ENCODE measurements at regions not wholly inside any gene's neighbourhood (a gene's known extent, or its start where the extent isn't known, plus 50 kb on each side); places are given as distances from the start of the nearest gene placed in this dataset.

DNA sequence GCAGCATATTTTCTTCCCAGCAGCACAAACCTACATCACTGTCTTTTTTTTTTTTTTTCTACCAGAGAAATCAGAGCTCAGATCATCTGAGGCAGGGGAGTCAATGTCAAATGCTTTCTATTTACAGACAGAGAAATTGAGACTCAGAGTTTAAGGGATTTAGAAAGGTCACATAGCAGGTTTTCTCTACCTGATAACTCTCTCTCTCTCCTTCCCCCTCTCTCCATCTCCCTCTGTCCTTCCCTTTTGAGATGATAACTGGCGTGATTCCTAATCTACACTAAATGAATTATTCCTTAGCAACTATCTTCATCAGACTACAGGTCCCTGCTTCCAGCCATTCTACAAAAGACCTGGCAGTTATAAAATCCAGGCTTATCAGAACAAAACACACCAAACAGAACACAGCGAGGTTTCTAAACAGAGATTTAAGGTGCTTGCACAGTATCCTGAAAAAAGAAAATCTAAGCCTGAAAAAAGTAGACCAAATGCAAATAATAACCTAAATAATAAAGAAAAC is 161.6 kb upstream of the PKDCC start:
- DNase-seq (ENCODE audit: low spot score), result no peak
- no peak overlapping the region for H3K27ac ChIP-seq (ENCODE audit: low read depth, low read length, poor library complexity, severe bottlenecking)
- POLR2A ChIA-PET, result interaction anchor here (0.6 kb wide), 1 partner anchor 1150 kb away, joined by 3 read pairs; no protein-coding TSS in a partner anchor
- no TSS peak for BruUV-seq (replicated peaks)
- H3K9me2 ChIP-seq (ENCODE audit: insufficient read depth, low read length), result no peaks in the 10 kb centered on the region
- no peak overlapping the region for H2AFZ ChIP-seq (ENCODE audit: low read length)
- CTCF ChIA-PET (ENCODE audit: unreplicated experiment), result interaction anchor here (0.8 kb wide), 1 partner anchor 10 kb away, joined by 4 read pairs; no protein-coding TSS in a partner anchor
- no peaks in the 10 kb centered on the region for H3K4me1 ChIP-seq (ENCODE audit: insufficient read depth, low read length, poor library complexity, severe bottlenecking)
- TF ChIP-seq CTCF (conservative IDR thresholded peaks at IDR 0.05; ENCODE audit: low read length) (no peak), EZH2phosphoT487 (IDR thresholded peaks at IDR 0.05; ENCODE audit: borderline replicate concordance, low read depth, low read length) (no peak)
- no peaks in the 10 kb centered on the region for H3K36me3 ChIP-seq (ENCODE audit: insufficient read depth, low read length)
- H3K4me3 ChIP-seq (ENCODE audit: low read depth, low read length, poor library complexity, severe bottlenecking), result no peak overlapping the region
- H4K20me1 ChIP-seq (ENCODE audit: insufficient read depth, low read length), result no peaks in the 10 kb centered on the region
- intact Hi-C loops (cut with micrococcal nuclease; ENCODE audit: unreplicated experiment), result no loop called here
- H3K4me2 ChIP-seq (ENCODE audit: low read length), result no peak overlapping the region
- no peaks in the 10 kb centered on the region for H3K79me2 ChIP-seq (ENCODE audit: insufficient read depth, low read depth, low read length)
- no peaks in the 10 kb centered on the region for H3K9me3 ChIP-seq (ENCODE audit: low read length)

GRCh38 chr2:41886757-41887156 is 161.1 kb upstream of the PKDCC start:
- Histone ChIP-seq H3K36me3 (ENCODE audit: insufficient read depth, low read length) (no peaks in the 10 kb centered on the region), H3K4me2 (ENCODE audit: low read length) (no peak overlapping the region), H2AFZ (ENCODE audit: low read length) (no peak overlapping the region), H4K20me1 (ENCODE audit: insufficient read depth, low read length) (no peaks in the 10 kb centered on the region), H3K4me3 (ENCODE audit: low read depth, low read length, poor library complexity, severe bottlenecking) (no peak overlapping the region), H3K27ac (ENCODE audit: low read depth, low read length, poor library complexity, severe bottlenecking) (no peak overlapping the region), H3K9me2 (ENCODE audit: insufficient read depth, low read length) (no peaks in the 10 kb centered on the region), H3K4me1 (ENCODE audit: insufficient read depth, low read length, poor library complexity, severe bottlenecking) (no peaks in the 10 kb centered on the region), H3K9me3 (ENCODE audit: low read length) (no peaks in the 10 kb centered on the region), H3K79me2 (ENCODE audit: insufficient read depth, low read depth, low read length) (no peaks in the 10 kb centered on the region)
- POLR2A ChIA-PET, result interaction anchor here (0.6 kb wide), 1 partner anchor 1150 kb away, joined by 3 read pairs; no protein-coding TSS in a partner anchor
- DNase-seq (ENCODE audit: low spot score), result no peak
- CTCF ChIA-PET (ENCODE audit: unreplicated experiment), result no interaction called here
- TF ChIP-seq EZH2phosphoT487 (IDR thresholded peaks at IDR 0.05; ENCODE audit: borderline replicate concordance, low read depth, low read length) (no peak), CTCF (conservative IDR thresholded peaks at IDR 0.05; ENCODE audit: low read length) (no peak)
- no TSS peak for BruUV-seq (replicated peaks)
- intact Hi-C loops (cut with micrococcal nuclease; ENCODE audit: unreplicated experiment), result no loop called here

GRCh38 chr2:41890341-41890740 is 157.5 kb upstream of the PKDCC start:
- no peak overlapping the region for H3K4me3 ChIP-seq (ENCODE audit: low read depth, low read length, poor library complexity, severe bottlenecking)
- no peaks in the 10 kb centered on the region for H3K79me2 ChIP-seq (ENCODE audit: insufficient read depth, low read depth, low read length)
- intact Hi-C loops (cut with micrococcal nuclease; ENCODE audit: unreplicated experiment), result no loop called here
- H3K4me1 ChIP-seq (ENCODE audit: insufficient read depth, low read length, poor library complexity, severe bottlenecking), result no peaks in the 10 kb centered on the region
- CTCF ChIA-PET (ENCODE audit: unreplicated experiment), result no interaction called here
- H3K9me3 ChIP-seq (ENCODE audit: low read length), result no peaks in the 10 kb centered on the region
- no peaks in the 10 kb centered on the region for H3K9me2 ChIP-seq (ENCODE audit: insufficient read depth, low read length)
- H3K4me2 ChIP-seq (ENCODE audit: low read length), result no peak overlapping the region
- no peak for DNase-seq (ENCODE audit: low spot score)
- no peak overlapping the region for H3K27ac ChIP-seq (ENCODE audit: low read depth, low read length, poor library complexity, severe bottlenecking)
- TF ChIP-seq CTCF (conservative IDR thresholded peaks at IDR 0.05; ENCODE audit: low read length), result no peak
- TF ChIP-seq EZH2phosphoT487 (IDR thresholded peaks at IDR 0.05; ENCODE audit: borderline replicate concordance, low read depth, low read length), result no peak
- no TSS peak for BruUV-seq (replicated peaks)
- H3K36me3 ChIP-seq (ENCODE audit: insufficient read depth, low read length), result no peaks in the 10 kb centered on the region
- no peaks in the 10 kb centered on the region for H4K20me1 ChIP-seq (ENCODE audit: insufficient read depth, low read length)
- POLR2A ChIA-PET, result no interaction called here
- H2AFZ ChIP-seq (ENCODE audit: low read length), result no peak overlapping the region
